HG02642 (cell line): ENCODE measurements at regions not wholly inside any gene's neighbourhood (a gene's known extent, or its start where the extent isn't known, plus 50 kb on each side); places are given as distances from the start of the nearest gene placed in this dataset.

Experiments
- ATAC-seq: cut with Tn5 transposase; IDR thresholded peaks from one replicate; pipeline ENCODE4 v1.9.1; 2021; ENCODE audit warnings: mild to moderate bottlenecking; ENCODE audit not compliant: unreplicated experiment, poor library complexity

DNA sequence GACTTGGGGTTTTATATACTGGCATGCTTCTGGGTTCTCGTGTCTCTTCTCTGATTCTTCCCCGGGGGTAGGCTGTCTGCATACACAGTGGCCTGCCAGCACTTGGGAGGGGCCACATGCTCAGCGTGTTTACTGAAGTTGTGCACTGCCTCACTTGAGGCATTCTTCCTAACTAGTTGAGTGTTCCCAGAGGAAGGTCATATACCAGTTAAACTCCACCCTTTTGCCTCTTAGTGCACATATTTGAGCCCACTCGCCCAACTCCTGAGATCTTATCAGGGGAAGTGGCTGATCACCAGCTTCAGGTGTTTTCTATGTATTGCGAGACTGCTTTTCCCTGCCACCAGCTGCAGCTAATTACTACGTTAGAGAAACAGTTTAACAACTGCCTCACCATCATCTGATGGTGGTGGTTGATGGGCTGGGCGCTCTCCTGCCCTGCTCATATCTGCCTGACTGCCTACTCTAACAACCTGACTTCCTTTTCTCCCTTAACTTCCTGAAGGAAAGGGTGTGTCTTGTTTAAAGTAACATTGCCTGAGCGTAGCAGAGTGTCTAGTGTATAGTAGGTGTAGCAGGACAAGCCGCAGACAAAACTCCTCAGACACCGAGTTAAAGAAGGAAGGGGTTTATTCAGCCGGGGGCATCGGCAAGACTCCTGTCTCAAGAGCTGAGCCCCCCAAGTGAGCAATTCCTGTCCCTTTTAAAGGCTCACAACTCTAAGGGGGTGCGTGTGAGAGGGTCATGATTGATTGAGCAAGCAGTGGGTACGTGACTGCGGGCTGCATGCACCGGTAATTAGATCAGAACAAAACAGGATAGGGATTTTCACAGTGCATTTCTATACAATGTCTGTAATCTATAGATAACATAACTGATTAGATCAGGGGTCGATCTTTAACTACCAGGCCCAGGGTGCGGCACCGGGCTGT, 60.1 kb upstream of the CLINT1 start:
- no peak for ATAC-seq

DNA sequence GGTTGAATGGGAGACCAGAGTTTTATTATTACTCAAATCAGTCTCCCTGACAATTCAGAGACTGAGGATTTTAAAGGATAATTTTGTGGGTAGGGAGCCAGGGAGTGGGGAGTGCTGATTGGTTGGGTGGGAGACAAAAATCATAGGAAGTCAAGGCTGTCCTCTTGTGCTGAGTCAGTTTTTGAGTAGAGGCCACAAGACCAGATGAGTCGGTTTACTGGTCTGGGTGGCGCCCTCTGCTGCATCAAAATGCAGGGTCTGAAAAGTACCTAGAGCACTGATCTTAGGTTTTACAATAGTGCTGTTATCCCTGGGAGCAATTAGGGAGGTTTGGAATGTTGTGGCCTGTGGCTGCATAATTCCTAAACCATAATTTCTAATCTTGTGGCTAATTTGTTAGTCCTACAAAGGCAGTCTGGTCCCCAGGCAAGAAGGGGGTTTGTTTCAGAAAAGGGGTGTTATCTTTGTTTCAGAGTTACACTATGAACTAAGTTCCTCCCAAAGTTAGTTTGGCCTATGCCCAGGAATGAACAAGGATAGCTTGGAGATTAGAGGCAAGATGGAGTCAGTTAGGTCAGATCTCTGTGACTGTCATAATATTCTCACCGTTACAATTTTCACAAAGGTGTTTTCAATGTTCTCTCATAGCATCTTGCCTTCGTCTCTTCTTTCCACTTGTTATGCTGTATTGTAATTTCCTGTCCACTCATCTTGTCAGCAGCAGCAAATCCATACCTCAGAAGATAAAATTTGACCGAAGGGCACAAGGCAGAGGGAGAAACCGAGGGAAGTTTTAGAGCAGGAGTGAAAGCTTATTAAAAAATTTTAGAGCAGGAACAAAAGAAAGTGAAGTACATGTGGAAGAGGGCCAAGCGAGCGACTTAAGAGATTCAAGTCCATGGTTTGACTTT, 59.2 kb upstream of the CLINT1 start:
- ATAC-seq, result peak; percentile 64

DNA sequence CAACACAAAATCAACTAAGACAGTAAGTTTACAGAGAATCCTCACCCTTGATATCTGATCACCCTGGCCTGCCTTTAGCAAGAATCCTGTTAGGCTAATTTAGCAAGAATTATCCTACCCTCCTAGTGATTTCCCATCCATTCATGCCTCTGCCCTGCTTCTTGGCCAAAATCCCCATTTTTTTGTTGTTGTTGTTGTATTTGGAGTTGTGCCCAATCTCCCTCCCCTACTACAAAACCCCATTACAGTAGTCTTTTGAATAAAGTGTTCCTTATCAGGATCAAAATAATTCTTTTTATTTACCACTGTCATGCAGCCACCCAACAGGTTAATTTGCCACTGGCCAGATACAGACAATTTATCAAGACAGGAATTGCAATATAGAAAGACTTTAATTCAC, 58.5 kb upstream of the CLINT1 start:
- ATAC-seq, result no peak

DNA sequence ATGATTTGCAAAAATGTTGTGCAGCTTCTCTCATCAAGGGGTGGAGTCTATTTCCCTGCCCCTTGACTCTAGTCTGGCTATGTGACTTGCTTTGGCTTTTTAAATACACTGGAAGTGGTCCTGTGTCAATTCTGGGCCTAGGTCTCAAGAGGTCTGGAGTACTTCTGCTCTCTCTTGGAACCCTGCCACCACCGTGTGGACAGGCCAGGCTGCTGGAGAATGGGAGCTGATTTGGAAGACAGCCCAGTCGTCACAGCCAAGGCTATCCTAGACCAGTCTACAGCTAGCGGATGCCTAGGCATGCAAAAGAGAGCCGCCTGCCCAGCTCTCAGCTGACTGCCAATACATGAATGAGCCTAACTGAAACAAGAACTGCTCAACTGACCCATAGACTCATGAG, 56.7 kb upstream of the CLINT1 start:
- ATAC-seq, result no peak

DNA sequence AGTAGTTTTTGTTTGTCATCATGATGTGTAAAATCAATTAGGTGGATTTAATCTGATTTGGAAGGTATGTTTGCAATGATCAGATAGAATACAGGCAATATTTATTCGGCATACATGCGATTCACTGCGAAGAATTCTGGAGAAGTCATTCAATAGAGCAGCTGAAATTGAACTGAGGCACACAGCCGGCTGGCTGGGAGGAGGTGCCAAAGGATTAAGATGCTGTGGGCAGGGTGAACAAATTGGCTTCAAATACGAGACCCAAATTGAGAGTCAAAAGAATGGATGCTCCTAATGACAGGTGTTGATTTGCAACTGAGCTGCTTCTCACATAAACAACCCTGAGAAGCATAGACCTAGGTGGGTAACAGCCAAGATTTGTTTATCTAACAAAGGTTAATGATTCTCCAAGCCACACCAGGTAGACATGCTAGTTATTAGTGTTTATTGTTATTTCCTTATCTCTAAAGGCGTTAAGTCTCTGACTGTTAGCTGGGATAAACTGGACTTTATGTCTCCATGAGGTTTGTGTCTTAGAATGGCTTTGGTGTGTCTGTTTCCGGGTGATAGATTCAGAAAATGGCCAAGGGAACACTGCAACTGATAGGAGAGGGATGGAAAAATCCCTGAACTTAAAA, 55.3 kb upstream of the CLINT1 start:
- no peak for ATAC-seq

DNA sequence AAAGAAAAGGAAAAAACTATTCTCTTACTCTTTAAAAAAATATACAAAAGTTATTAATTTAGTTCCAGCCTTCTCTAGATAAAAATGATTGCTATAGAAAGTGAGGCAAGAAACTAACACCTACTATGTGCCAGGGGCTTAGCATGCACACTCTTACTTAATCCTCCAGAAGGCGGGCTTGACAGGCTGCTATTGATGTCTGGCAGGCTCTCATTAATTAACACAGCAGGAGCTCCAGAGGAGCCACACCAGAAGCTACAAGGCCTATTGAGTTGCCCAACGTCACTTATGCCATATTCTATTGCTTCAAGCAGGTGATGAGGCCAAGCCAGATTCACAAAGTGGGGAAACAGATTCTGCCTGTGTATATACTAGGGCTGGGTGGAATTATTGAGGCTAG, 54.6 kb upstream of the CLINT1 start:
- no peak for ATAC-seq

DNA sequence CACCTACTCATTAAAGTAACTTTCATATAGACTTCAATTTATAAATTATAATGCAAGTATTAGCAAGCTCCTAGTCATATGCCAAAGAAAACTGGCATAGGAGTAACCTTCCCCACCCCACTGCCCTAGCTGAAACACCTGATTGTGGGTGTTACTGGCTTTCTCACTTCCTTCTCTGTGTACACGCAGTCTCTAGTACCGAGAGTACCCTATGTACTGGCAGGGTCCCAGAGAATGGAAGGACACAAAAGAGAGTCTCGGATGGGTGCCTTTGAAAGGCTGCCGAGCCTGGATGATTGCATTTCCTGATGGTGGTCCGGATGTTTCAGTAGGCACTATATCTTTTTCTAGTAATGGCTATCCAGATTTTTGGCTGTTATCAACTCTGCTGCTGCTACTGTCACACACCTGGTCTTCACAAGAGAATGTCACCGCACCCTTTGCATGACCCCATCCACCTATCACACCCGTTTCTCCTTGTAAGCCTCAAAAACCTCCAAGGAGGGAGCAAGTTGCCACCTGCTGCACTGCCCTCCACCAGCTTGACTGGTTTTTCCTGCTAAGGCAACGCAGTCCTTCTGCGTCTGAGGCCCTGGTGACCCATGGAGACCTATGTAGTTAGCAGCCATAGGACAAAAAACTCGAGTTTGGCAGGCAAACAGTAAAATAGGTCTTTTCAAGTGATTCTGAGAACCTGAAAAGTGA, 53.8 kb upstream of the CLINT1 start:
- ATAC-seq, result peak; percentile 96

DNA sequence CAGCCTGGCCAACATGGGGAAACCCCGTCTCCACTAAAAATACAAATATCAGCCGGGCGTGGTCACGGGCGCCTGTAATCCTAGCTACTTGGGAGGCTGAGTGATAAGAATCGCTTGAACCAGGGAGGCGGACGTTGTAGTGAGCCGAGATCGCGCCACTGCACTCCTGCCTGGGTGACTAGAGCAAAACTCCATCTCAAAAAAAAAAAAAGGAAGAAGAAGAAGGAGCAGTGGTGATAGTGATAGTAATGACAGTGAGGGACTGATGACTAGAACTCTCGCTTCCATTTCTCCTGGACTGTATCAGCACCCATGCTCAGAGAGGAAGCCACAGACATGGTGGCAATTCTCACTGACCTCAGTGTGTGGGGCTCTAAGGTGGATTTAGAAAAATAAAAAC, 52.6 kb upstream of the CLINT1 start:
- no peak for ATAC-seq
